Ishikawa (cell line): ENCODE measurements at regions not wholly inside any gene's neighbourhood (a gene's known extent, or its start where the extent isn't known, plus 50 kb on each side); places are given as distances from the start of the nearest gene placed in this dataset.

Experiments
- CEBPB ChIP-seq: IDR thresholded peaks from 2 replicates; pipeline ENCODE4 v1.6.1; 2012
- CREB1 ChIP-seq: IDR thresholded peaks from 2 replicates; pipeline ENCODE4 v1.6.1; 2012; ENCODE audit warnings: low read depth
- EGR1 ChIP-seq: IDR thresholded peaks from 2 replicates; pipeline ENCODE4 v1.6.1; 2012
- EP300 ChIP-seq: IDR thresholded peaks from 2 replicates; pipeline ENCODE4 v1.6.1; 2012; ENCODE audit warnings: borderline replicate concordance
- FOXM1 ChIP-seq: IDR thresholded peaks from 2 replicates; pipeline ENCODE4 v1.6.1; 2012; ENCODE audit warnings: low read depth, borderline replicate concordance
- NFIC ChIP-seq: IDR thresholded peaks from 2 replicates; pipeline ENCODE4 v1.6.1; 2012
- RAD21 ChIP-seq: IDR thresholded peaks from 2 replicates; pipeline ENCODE4 v1.6.1; 2012; ENCODE audit warnings: low read depth
- REST ChIP-seq: IDR thresholded peaks from 2 replicates; pipeline ENCODE4 v1.6.1; 2012; ENCODE audit warnings: low read depth, mild to moderate bottlenecking
- TAF1 ChIP-seq: IDR thresholded peaks from 2 replicates; pipeline ENCODE4 v1.6.1; 2012; ENCODE audit warnings: low read depth, mild to moderate bottlenecking
- TCF12 ChIP-seq: IDR thresholded peaks from 2 replicates; pipeline ENCODE4 v1.6.1; 2012; ENCODE audit warnings: low read depth
- TEAD4 ChIP-seq: IDR thresholded peaks from 2 replicates; pipeline ENCODE4 v1.6.1; 2012
- YY1 ChIP-seq: IDR thresholded peaks from 2 replicates; pipeline ENCODE4 v1.6.1; 2012; ENCODE audit warnings: low read depth
- ZBTB7A ChIP-seq: IDR thresholded peaks from 2 replicates; pipeline ENCODE4 v1.6.1; 2012; ENCODE audit warnings: low read depth
- TF ChIP-seq, protein P1 (sequence below): IDR thresholded peaks from 2 replicates; pipeline ENCODE4 v1.6.1; 2012
- TF ChIP-seq, protein P2 (sequence below): IDR thresholded peaks from 2 replicates; pipeline ENCODE4 v1.6.1; 2012

GRCh38 chr6:14252271-14252850, 134.8 kb downstream of the CD83 start:
- TF ChIP-seq EGR1 = no peak
- no peak for TF ChIP-seq YY1
- TF ChIP-seq ZBTB7A = no peak
- TF ChIP-seq, protein P1, sequence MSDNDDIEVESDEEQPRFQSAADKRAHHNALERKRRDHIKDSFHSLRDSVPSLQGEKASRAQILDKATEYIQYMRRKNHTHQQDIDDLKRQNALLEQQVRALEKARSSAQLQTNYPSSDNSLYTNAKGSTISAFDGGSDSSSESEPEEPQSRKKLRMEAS = no peak

GRCh38 chr6:14254505-14254904, 136.9 kb downstream of the CD83 start:
- TF ChIP-seq ZBTB7A (no peak), REST (no peak), CEBPB (no peak), FOXM1 (no peak), CREB1 (no peak), TEAD4 (no peak), TCF12 (no peak), EP300 (no peak), EGR1 (no peak), YY1 (no peak), NFIC (no peak), RAD21 (no peak)
- TF ChIP-seq, protein P2, sequence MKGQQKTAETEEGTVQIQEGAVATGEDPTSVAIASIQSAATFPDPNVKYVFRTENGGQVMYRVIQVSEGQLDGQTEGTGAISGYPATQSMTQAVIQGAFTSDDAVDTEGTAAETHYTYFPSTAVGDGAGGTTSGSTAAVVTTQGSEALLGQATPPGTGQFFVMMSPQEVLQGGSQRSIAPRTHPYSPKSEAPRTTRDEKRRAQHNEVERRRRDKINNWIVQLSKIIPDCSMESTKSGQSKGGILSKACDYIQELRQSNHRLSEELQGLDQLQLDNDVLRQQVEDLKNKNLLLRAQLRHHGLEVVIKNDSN = no peak
- TF ChIP-seq, protein P1 = no peak

DNA sequence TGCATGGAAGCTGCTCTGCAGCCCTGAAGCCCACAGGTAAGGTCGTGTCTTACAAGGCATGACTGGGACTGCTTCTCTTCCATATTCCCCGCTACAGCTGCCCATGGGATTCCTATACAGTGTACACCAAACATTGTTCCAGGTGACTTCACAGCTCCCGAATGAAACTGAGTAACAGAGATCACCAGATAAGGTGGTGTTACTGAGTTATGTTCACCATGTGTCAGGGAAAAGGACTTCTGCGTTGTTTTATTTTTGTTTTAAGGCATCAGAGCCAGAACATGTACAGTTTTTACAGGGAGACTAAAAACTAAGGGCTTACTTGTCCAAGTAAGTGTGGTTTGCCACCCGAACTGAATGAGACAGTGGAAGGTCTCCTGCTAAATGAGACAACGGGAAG, 138.3 kb downstream of the CD83 start:
- TF ChIP-seq NFIC (no peak), TCF12 (no peak)

DNA sequence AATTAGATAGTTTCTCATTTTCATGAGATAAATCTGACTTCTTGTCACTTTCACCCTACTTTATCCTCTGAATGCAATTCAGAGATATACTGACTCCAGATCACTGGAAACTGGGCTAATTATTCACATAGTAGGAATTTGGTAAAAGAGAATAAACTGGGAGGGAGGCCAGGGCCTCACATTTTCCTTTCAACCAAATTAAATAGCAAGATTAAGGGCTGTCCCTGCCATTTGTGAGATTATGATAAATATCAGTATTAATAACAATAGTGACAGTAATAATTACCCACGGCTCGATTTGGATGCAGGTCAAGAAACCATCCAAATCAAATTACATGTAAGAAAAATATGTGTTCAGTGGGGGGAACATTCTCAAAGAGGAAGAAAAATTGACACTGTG, 140.5 kb downstream of the CD83 start:
- TF ChIP-seq CEBPB = no peak
- no peak for TF ChIP-seq CREB1
- TF ChIP-seq EGR1 = no peak
- TF ChIP-seq YY1 = no peak
- no peak for TF ChIP-seq REST
- TF ChIP-seq, protein P1 = no peak
- TF ChIP-seq FOXM1 = no peak
- no peak for TF ChIP-seq NFIC
- TF ChIP-seq RAD21 = no peak
- no peak for TF ChIP-seq TEAD4
- no peak for TF ChIP-seq EP300
- TF ChIP-seq, protein P2 = no peak
- TF ChIP-seq TAF1 = no peak
- TF ChIP-seq TCF12 = no peak
- no peak for TF ChIP-seq ZBTB7A

- TF ChIP-seq NFIC (no peak), TEAD4 (no peak), TCF12 (no peak)
- TF ChIP-seq, protein P1 = no peak
Observed at GRCh38 chr6:14258695-14259593, 141.4 kb downstream of the CD83 start.

DNA sequence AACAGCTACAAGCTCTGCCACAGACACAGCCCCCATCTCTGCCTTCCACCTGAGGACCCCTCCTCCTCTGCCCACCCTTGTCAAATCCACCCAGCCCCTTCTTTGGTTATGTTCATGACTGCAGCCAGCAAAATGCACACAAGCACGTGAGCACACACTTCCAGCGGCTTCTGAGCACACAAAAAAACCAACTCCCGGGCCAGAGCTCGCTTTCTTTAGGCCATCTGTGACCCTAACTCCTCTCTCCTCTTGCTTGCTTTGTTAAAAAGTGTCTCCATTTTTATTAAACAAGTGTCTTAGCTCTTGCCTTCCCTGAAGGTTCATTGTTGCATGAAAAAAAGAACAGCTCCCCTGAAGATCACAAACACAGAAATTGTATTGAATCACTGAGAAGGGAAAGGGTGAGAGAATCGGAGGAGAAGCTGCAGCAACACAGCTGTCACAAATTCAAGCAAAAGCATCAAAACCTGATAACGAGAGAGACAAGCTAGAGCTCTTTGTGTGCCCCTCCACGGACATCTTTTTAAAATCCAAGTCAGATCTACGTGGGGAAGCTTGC, 142.1 kb downstream of the CD83 start:
- no peak for TF ChIP-seq FOXM1
- TF ChIP-seq REST = no peak
- no peak for TF ChIP-seq CREB1
- TF ChIP-seq EGR1 = no peak
- TF ChIP-seq, protein P1 = no peak
- no peak for TF ChIP-seq RAD21
- TF ChIP-seq NFIC = no peak
- TF ChIP-seq EP300 = no peak
- no peak for TF ChIP-seq ZBTB7A
- no peak for TF ChIP-seq TCF12
- TF ChIP-seq TAF1 = no peak
- no peak for TF ChIP-seq YY1
- no peak for TF ChIP-seq TEAD4
- TF ChIP-seq, protein P2 = no peak
- no peak for TF ChIP-seq CEBPB
